ENCODE measurements at regions not wholly inside any gene's neighbourhood (a gene's known extent, or its start where the extent isn't known, plus 50 kb on each side); places are given as distances from the start of the nearest gene placed in this dataset.

GRCh38 chr11:122271745-122272144 lies 155.7 kb upstream of the BLID start:
- TF ChIP-seq CTCF (IDR thresholded peaks at IDR 0.05) (no peak), POLR2A (IDR thresholded peaks at IDR 0.05) (no peak)
